IMR-90 (cell line): ENCODE measurements at regions not wholly inside any gene's neighbourhood (a gene's known extent, or its start where the extent isn't known, plus 50 kb on each side); places are given as distances from the start of the nearest gene placed in this dataset.

Source experiments
- ATAC-seq: fragments of 200-7000 bp; cut with Tn5 transposase; 2 replicates; pipeline ENCODE4 v1.9.1; 2020; ENCODE audit warnings: low read depth, mild to moderate bottlenecking, moderate library complexity
- BruUV-seq: library from RNA; stranded (reverse); fragments of 400-500 nt; replicated peaks from 2 replicates; lab custom pipeline; 2021; lab: Mats Ljungman, UMichigan
- CTCF ChIA-PET: fragments of 300-600 bp; formaldehyde crosslinking; extraction: SDS; loops from one replicate; lab custom pipeline; 2021; ENCODE audit warnings: antibody characterized with exemption; lab: Yijun Ruan, JAX
- POLR2A ChIA-PET: fragments of 300-600 bp; sonication (Branson Sonifier 250); formaldehyde crosslinking; loops from one replicate; lab custom pipeline; 2022; ENCODE audit warnings: antibody characterized with exemption; ENCODE audit not compliant: unreplicated experiment; lab: Charles Lee
- DNase-seq: peaks from one replicate; pipeline ENCODE4 v3.0.0; 2013
- H2AFZ ChIP-seq: replicated peaks from 2 replicates; pipeline ENCODE3; 2013; ENCODE audit warnings: low read length, mild to moderate bottlenecking; ENCODE audit not compliant: poor library complexity
- H2AK5ac ChIP-seq: 2 replicates; pipeline ENCODE4 v1.6.1; 2013; ENCODE audit warnings: low read depth, low read length, inconsistent platforms
- H2AK9ac ChIP-seq: replicated peaks from 2 replicates; pipeline ENCODE3; 2013; ENCODE audit warnings: mild to moderate bottlenecking, low read depth, low read length, moderate library complexity; ENCODE audit not compliant: poor library complexity
- H2BK120ac ChIP-seq: 2 replicates; pipeline ENCODE4 v1.6.1; 2013; ENCODE audit warnings: low read depth, low read length, inconsistent platforms
- H2BK15ac ChIP-seq: 3 replicates; pipeline ENCODE4 v1.6.1; 2013; ENCODE audit warnings: low read depth, low read length, inconsistent platforms
- H2BK20ac ChIP-seq: 2 replicates; pipeline ENCODE4 v1.6.1; 2013; ENCODE audit warnings: low read depth, mild to moderate bottlenecking, inconsistent platforms, low read length, moderate library complexity
- H2BK5ac ChIP-seq: 2 replicates; pipeline ENCODE4 v1.6.1; 2013; ENCODE audit warnings: mild to moderate bottlenecking, low read depth, low read length, inconsistent platforms; ENCODE audit not compliant: poor library complexity, severe bottlenecking
- H3K14ac ChIP-seq: replicated peaks from 2 replicates; pipeline ENCODE4 v1.6.1; 2013; ENCODE audit warnings: low read depth, low read length, inconsistent platforms
- H3K18ac ChIP-seq: 2 replicates; pipeline ENCODE4 v1.6.1; 2013; ENCODE audit warnings: low read depth, low read length, control low read depth
- H3K23ac ChIP-seq: 2 replicates; pipeline ENCODE4 v1.6.1; 2013; ENCODE audit warnings: low read depth, low read length, inconsistent platforms
- H3K27ac ChIP-seq: 2 replicates; pipeline ENCODE4 v1.5.1; 2013; ENCODE audit warnings: mild to moderate bottlenecking, control low read depth, low read length; ENCODE audit not compliant: insufficient read depth
- H3K27me3 ChIP-seq: 2 replicates; pipeline ENCODE4 v1.6.1; 2013; ENCODE audit warnings: low read length; ENCODE audit not compliant: control insufficient read depth, insufficient read depth
- H3K36me3 ChIP-seq: 2 replicates; pipeline ENCODE4 v1.6.1; 2013; ENCODE audit warnings: low read length, mixed read lengths; ENCODE audit not compliant: control insufficient read depth, insufficient read depth
- H3K4ac ChIP-seq: 2 replicates; pipeline ENCODE4 v1.6.1; 2013; ENCODE audit warnings: low read depth, low read length, inconsistent platforms
- H3K4me1 ChIP-seq: 2 replicates; pipeline ENCODE4 v1.6.1; 2013; ENCODE audit warnings: low read length, mixed read lengths; ENCODE audit not compliant: control insufficient read depth, insufficient read depth
- H3K4me2 ChIP-seq: 2 replicates; pipeline ENCODE4 v1.6.1; 2013; ENCODE audit warnings: low read depth, mild to moderate bottlenecking, control low read depth, low read length, moderate library complexity
- H3K4me3 ChIP-seq: 2 replicates; pipeline ENCODE4 v1.5.1; 2013; ENCODE audit warnings: low read depth, mild to moderate bottlenecking, control low read depth, low read length, moderate library complexity; ENCODE audit not compliant: insufficient read depth
- H3K56ac ChIP-seq: 2 replicates; pipeline ENCODE4 v1.6.1; 2013; ENCODE audit warnings: low read length, inconsistent platforms; ENCODE audit not compliant: insufficient read depth; ENCODE audit errors: extremely low read depth
- H3K79me1 ChIP-seq, 2 experiments: 2 replicates each; pipeline ENCODE4 v1.6.1; 2013; ENCODE audit warnings: low read length in 2 of 2, inconsistent platforms in 1 of 2, low read depth in 1 of 2
- H3K9ac ChIP-seq: 2 replicates; pipeline ENCODE4 v1.6.1; 2013; ENCODE audit warnings: low read depth, low read length, control low read depth
- H3K9me1 ChIP-seq: 2 replicates; pipeline ENCODE4 v1.6.1; 2013; ENCODE audit warnings: low read length, inconsistent platforms; ENCODE audit not compliant: insufficient read depth
- H3K9me3 ChIP-seq: 2 replicates; pipeline ENCODE4 v1.6.1; 2013; ENCODE audit warnings: low read length; ENCODE audit not compliant: control insufficient read depth, insufficient read depth
- H4K20me1 ChIP-seq: 2 replicates; pipeline ENCODE4 v1.6.1; 2013; ENCODE audit warnings: low read length, inconsistent platforms; ENCODE audit not compliant: insufficient read depth
- H4K5ac ChIP-seq: 2 replicates; pipeline ENCODE4 v1.6.1; 2013; ENCODE audit warnings: mild to moderate bottlenecking, low read depth, low read length, control low read depth
- H4K8ac ChIP-seq, 2 experiments: 2 replicates each; pipeline ENCODE4 v1.6.1; 2013; ENCODE audit warnings: low read depth in 2 of 2, low read length in 2 of 2, control low read depth in 1 of 2, inconsistent platforms in 1 of 2
- H4K91ac ChIP-seq: 2 replicates; pipeline ENCODE4 v1.6.1; 2013; ENCODE audit warnings: low read depth, low read length, inconsistent platforms; ENCODE audit not compliant: insufficient read depth
- CTCF ChIP-seq: conservative IDR thresholded peaks from 2 replicates; pipeline ENCODE4 v1.5.1; 2012; ENCODE audit warnings: mild to moderate bottlenecking, low read depth, low read length, improper control_type of control experiment
- WGBS, 2 experiments: methylation state at CpG; one replicate each; pipeline versions ENCODE4 v1.1.5 to v1.1.7; 2013; ENCODE audit warnings: missing lambda C conversion rate in 2 of 2; ENCODE audit not compliant: insufficient read length in 1 of 2; ENCODE audit errors: extremely low coverage in 2 of 2; 5-methylcytosine and 5-hydroxymethylcytosine counted together
- dilution Hi-C: fragments of 300-500 bp; cut with HindIII; formaldehyde crosslinking; loops from one replicate; pipeline ENCODE4 v1.14.3; 2018; ENCODE audit warnings: low sequenced_read_pairs; ENCODE audit not compliant: unreplicated experiment
- in situ Hi-C: fragments of 300-500 bp; cut with MboI; formaldehyde crosslinking; loops from 3 replicates; pipeline ENCODE4 v1.14.3; 2019; ENCODE audit warnings: low sequenced_read_pairs, inconsistent platforms, mixed read lengths
- intact Hi-C: fragments of 100-400 bp; cut with micrococcal nuclease; formaldehyde crosslinking; loops from 2 replicates; pipeline ENCODE4 v1.10.0; 2022

DNA sequence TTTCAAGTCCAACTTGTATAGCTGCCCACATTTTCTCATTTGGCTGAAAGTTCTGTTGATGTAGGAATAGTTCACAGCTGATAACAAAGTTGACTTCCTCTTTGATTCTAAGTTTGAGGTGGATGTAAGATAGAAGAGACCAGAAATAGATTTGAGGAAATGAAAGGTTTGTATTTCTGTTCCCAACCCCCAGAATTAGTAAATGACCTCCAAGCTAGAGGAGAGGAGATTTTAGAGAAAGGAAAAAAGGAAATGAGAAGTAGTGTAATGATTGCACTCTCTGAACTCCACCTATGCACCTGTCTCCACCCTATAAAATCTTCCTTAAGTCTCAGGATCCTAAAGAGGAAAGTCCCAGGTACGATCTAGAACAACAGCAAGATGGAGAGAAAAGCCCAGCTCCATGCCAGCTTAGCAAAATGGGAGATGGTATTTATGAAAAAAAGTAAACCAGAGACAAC, 130.4 kb upstream of the POC5 start:
- Histone ChIP-seq H3K9me1 (no peaks in the 10 kb centered on the region), H3K9me3 (peaks cover 5% of the 10 kb centered on the region; the same call in 1 of the 2 replicates), H2BK15ac (no peak overlapping the region), H3K18ac (no peak overlapping the region), H2AK5ac (no peak overlapping the region), H2AK9ac (no peak overlapping the region), H3K14ac (no peak overlapping the region), H4K91ac (no peak overlapping the region), H3K23ac (no peak overlapping the region), H3K4me2 (no peak overlapping the region), H3K4me1 (no peaks in the 10 kb centered on the region), H4K20me1 (no peaks in the 10 kb centered on the region), H3K4ac (no peak overlapping the region), H2AFZ (no peak overlapping the region), H2BK120ac (no peak overlapping the region), H4K5ac (no peak overlapping the region), H3K27me3 (no peaks in the 10 kb centered on the region), H2BK20ac (no peak overlapping the region), H3K79me1 (no peaks in the 10 kb centered on the region), H3K56ac (no peak overlapping the region), H3K4me3 (no peak overlapping the region), H2BK5ac (no peak overlapping the region), H3K9ac (no peak overlapping the region), H3K27ac (no peak overlapping the region), H4K8ac (no peak overlapping the region), H3K36me3 (no peaks in the 10 kb centered on the region)
- WGBS, 2 experiments = no CpG with 5 or more reads among the region's 1 CpG
- DNase-seq = no peak
- no TSS peak for BruUV-seq
- intact Hi-C loops (no loop called here), dilution Hi-C loops (no loop called here), in situ Hi-C loops (no loop called here)
- ATAC-seq = no peak
- CTCF ChIA-PET = no interaction called here
- POLR2A ChIA-PET = no interaction called here
- no peak for TF ChIP-seq CTCF
